HUES48 (cell line): ENCODE measurements at regions not wholly inside any gene's neighbourhood (a gene's known extent, or its start where the extent isn't known, plus 50 kb on each side); places are given as distances from the start of the nearest gene placed in this dataset.
A peak's percentile ranks its signal among the peaks of the same experiment; 100 is the strongest.

Experiments
- H3K27ac ChIP-seq: one replicate; pipeline ENCODE4 v1.7.0; 2013; ENCODE audit warnings: low read depth, low read length, inconsistent platforms
- H3K27me3 ChIP-seq: 2 replicates; pipeline ENCODE4 v1.6.1; 2013; ENCODE audit warnings: mild to moderate bottlenecking, low read length; ENCODE audit not compliant: control insufficient read depth, insufficient read depth
- H3K36me3 ChIP-seq: 2 replicates; pipeline ENCODE4 v1.6.1; 2013; ENCODE audit warnings: low read length; ENCODE audit not compliant: control insufficient read depth, insufficient read depth
- H3K4me1 ChIP-seq: 2 replicates; pipeline ENCODE4 v1.6.1; 2013; ENCODE audit warnings: mild to moderate bottlenecking, low read length; ENCODE audit not compliant: control insufficient read depth, insufficient read depth
- H3K4me3 ChIP-seq: 2 replicates; pipeline ENCODE4 v1.5.1; 2013; ENCODE audit warnings: mild to moderate bottlenecking, low read depth, low read length
- H3K9ac ChIP-seq: 2 replicates; pipeline ENCODE4 v1.6.1; 2013; ENCODE audit warnings: mild to moderate bottlenecking, low read depth, low read length, moderate library complexity
- H3K9me3 ChIP-seq: 2 replicates; pipeline ENCODE4 v1.6.1; 2013; ENCODE audit warnings: low read length; ENCODE audit not compliant: control insufficient read depth, insufficient read depth

- Histone ChIP-seq H3K9me3 (peaks cover 30% of the 10 kb centered on the region), H3K4me3 (no peak overlapping the region), H3K9ac (no peak overlapping the region), H3K27ac (peak overlapping the region; percentile 60), H3K36me3 (no peaks in the 10 kb centered on the region), H3K27me3 (no peaks in the 10 kb centered on the region), H3K4me1 (no peaks in the 10 kb centered on the region)
Observed at GRCh38 chr18:38940863-38941531, 1375.4 kb upstream of the CELF4 start.

GRCh38 chr18:38940475-38940862 is 1374.9 kb upstream of the CELF4 start:
- no peaks in the 10 kb centered on the region for H3K4me1 ChIP-seq
- peaks cover 25% of the 10 kb centered on the region for H3K9me3 ChIP-seq
- no peaks in the 10 kb centered on the region for H3K36me3 ChIP-seq
- H3K27ac ChIP-seq, result peak overlapping the region; percentile 60
- H3K27me3 ChIP-seq, result no peaks in the 10 kb centered on the region
- H3K4me3 ChIP-seq, result no peak overlapping the region
- H3K9ac ChIP-seq, result no peak overlapping the region

- Histone ChIP-seq H3K9me3 (no peaks in the 10 kb centered on the region), H3K4me1 (peaks cover 29% of the 10 kb centered on the region), H3K27ac (no peak overlapping the region), H3K4me3 (no peak overlapping the region), H3K36me3 (no peaks in the 10 kb centered on the region), H3K9ac (no peak overlapping the region), H3K27me3 (no peaks in the 10 kb centered on the region)
Observed at GRCh38 chr18:38933910-38934510, 1368.4 kb upstream of the CELF4 start.

GRCh38 chr18:38933322-38933721 is 1367.7 kb upstream of the CELF4 start:
- H3K27me3 ChIP-seq, result no peaks in the 10 kb centered on the region
- no peaks in the 10 kb centered on the region for H3K36me3 ChIP-seq
- H3K27ac ChIP-seq, result no peak overlapping the region
- no peaks in the 10 kb centered on the region for H3K9me3 ChIP-seq
- peaks cover 29% of the 10 kb centered on the region for H3K4me1 ChIP-seq
- H3K9ac ChIP-seq, result no peak overlapping the region
- H3K4me3 ChIP-seq, result no peak overlapping the region

GRCh38 chr18:38932752-38933151 is 1367.2 kb upstream of the CELF4 start:
- H3K27me3 ChIP-seq, result no peaks in the 10 kb centered on the region
- no peaks in the 10 kb centered on the region for H3K36me3 ChIP-seq
- H3K4me1 ChIP-seq, result peaks cover 33% of the 10 kb centered on the region
- no peak overlapping the region for H3K27ac ChIP-seq
- H3K4me3 ChIP-seq, result no peak overlapping the region
- H3K9me3 ChIP-seq, result no peaks in the 10 kb centered on the region
- no peak overlapping the region for H3K9ac ChIP-seq

- H3K9me3 ChIP-seq, result no peaks in the 10 kb centered on the region
- no peaks in the 10 kb centered on the region for H3K36me3 ChIP-seq
- peak overlapping the region; percentile 93 for H3K27ac ChIP-seq
- no peaks in the 10 kb centered on the region for H3K27me3 ChIP-seq
- 0 out of 2 replicates have a peak overlapping the region, but pooled peaks have one; percentile 42 for H3K9ac ChIP-seq
- peaks cover 35% of the 10 kb centered on the region for H3K4me1 ChIP-seq
- 0 out of 2 replicates have a peak overlapping the region, but pooled peaks have one; percentile 30 for H3K4me3 ChIP-seq
Observed at GRCh38 chr18:38931754-38932050, 1366.1 kb upstream of the CELF4 start.

- 0 out of 2 replicates have a peak overlapping the region, but pooled peaks have one; percentile 42 for H3K9ac ChIP-seq
- peak overlapping the region; percentile 30; the same call in 1 of the 2 replicates for H3K4me3 ChIP-seq
- H3K27ac ChIP-seq, result peak overlapping the region; percentile 93
- no peaks in the 10 kb centered on the region for H3K27me3 ChIP-seq
- H3K9me3 ChIP-seq, result no peaks in the 10 kb centered on the region
- H3K36me3 ChIP-seq, result no peaks in the 10 kb centered on the region
- peaks cover 35% of the 10 kb centered on the region for H3K4me1 ChIP-seq
Observed at GRCh38 chr18:38930881-38931753, 1365.5 kb upstream of the CELF4 start.

GRCh38 chr18:38923540-38923939 is 1357.9 kb upstream of the CELF4 start:
- no peak overlapping the region for H3K4me3 ChIP-seq
- no peak overlapping the region for H3K27ac ChIP-seq
- no peaks in the 10 kb centered on the region for H3K36me3 ChIP-seq
- H3K27me3 ChIP-seq, result no peaks in the 10 kb centered on the region
- H3K9me3 ChIP-seq, result no peaks in the 10 kb centered on the region
- 0 out of 2 replicates have a peak, but pooled peaks cover 5% of the 10 kb centered on the region for H3K4me1 ChIP-seq
- H3K9ac ChIP-seq, result no peak overlapping the region

- no peaks in the 10 kb centered on the region for H3K36me3 ChIP-seq
- no peak overlapping the region for H3K4me3 ChIP-seq
- H3K4me1 ChIP-seq, result 0 out of 2 replicates have a peak, but pooled peaks cover 5% of the 10 kb centered on the region
- H3K27me3 ChIP-seq, result no peaks in the 10 kb centered on the region
- no peaks in the 10 kb centered on the region for H3K9me3 ChIP-seq
- H3K9ac ChIP-seq, result no peak overlapping the region
- H3K27ac ChIP-seq, result no peak overlapping the region
Observed at GRCh38 chr18:38923126-38923525, 1357.5 kb upstream of the CELF4 start.

- no peak overlapping the region for H3K27ac ChIP-seq
- H3K27me3 ChIP-seq, result no peaks in the 10 kb centered on the region
- no peak overlapping the region for H3K4me3 ChIP-seq
- no peaks in the 10 kb centered on the region for H3K9me3 ChIP-seq
- no peaks in the 10 kb centered on the region for H3K4me1 ChIP-seq
- no peak overlapping the region for H3K9ac ChIP-seq
- H3K36me3 ChIP-seq, result no peaks in the 10 kb centered on the region
Observed at GRCh38 chr18:38909972-38910371, 1344.4 kb upstream of the CELF4 start.

- Histone ChIP-seq H3K4me3 (no peak overlapping the region), H3K9me3 (no peaks in the 10 kb centered on the region), H3K9ac (no peak overlapping the region), H3K27ac (no peak overlapping the region), H3K27me3 (no peaks in the 10 kb centered on the region), H3K36me3 (no peaks in the 10 kb centered on the region), H3K4me1 (peaks cover 5% of the 10 kb centered on the region)
Observed at GRCh38 chr18:38902796-38903195, 1337.2 kb upstream of the CELF4 start.
